RKO (cell line): ENCODE measurements at regions not wholly inside any gene's neighbourhood (a gene's known extent, or its start where the extent isn't known, plus 50 kb on each side); places are given as distances from the start of the nearest gene placed in this dataset.
"Not testable (repeated sequence)": the region's sequence is repeated elsewhere in the genome, so short reads cannot be mapped to it uniquely, and the experiment has no call there.

ENCODE experiments used
- DNase-seq: peaks from one replicate; pipeline ENCODE4 v3.0.0-alpha.2; 2016; ENCODE audit warnings: low spot score

- DNase-seq = no peak
Measured at GRCh38 chr2:107108556-107108955, 222.6 kb upstream of the ST6GAL2 start.

GRCh38 chr2:107111623-107112022 lies 225.7 kb upstream of the ST6GAL2 start:
- no peak for DNase-seq

GRCh38 chr2:107112561-107112960 lies 226.6 kb upstream of the ST6GAL2 start:
- no peak for DNase-seq

DNA sequence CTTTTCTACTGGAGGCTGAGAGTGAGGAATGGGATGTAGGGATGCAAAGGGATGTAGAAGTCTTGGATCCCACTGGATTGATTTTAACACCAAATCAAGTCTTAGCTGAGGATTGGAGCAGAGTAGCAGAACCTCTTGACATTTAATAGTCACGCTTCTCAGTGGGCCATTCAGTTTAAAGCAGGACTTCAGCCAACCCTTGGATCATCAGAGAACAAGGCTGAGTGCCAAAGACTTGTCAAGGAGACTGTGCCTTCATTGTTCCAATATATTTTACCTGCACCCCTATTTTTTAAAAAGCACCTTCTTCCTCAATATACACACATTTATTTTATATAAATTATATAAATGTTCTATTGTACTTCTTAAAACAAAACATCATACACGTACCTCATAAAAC lies 242.4 kb upstream of the ST6GAL2 start:
- DNase-seq = no peak

GRCh38 chr2:107132070-107132469 lies 246.1 kb upstream of the ST6GAL2 start:
- DNase-seq = no peak

GRCh38 chr2:107132746-107133145 lies 246.8 kb upstream of the ST6GAL2 start:
- no peak for DNase-seq

GRCh38 chr2:107133412-107133811 lies 247.4 kb upstream of the ST6GAL2 start:
- no peak for DNase-seq

GRCh38 chr2:107136733-107137132 lies 250.8 kb upstream of the ST6GAL2 start:
- DNase-seq = no peak

DNA sequence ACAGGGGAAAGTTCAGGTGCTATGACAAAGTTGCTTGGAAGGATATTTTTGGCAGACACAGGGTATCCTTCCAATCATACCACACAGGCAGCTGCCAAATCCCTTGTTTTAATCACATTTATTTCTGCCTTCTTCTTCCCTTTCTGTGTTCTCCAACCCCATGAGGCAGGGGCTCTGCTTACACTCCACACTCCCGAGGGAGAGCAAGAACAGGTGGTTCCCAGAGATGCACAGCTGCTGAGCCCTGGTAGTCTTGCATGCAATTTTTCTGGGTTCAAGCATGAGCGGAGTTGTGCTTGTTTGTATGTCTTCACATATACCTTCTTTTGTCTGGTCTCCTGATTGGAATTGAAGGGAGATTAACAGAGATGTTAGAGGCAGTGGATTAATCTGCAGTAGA lies 251.7 kb upstream of the ST6GAL2 start:
- no peak for DNase-seq

GRCh38 chr2:107146181-107146580 lies 260.2 kb upstream of the ST6GAL2 start:
- no peak for DNase-seq

DNA sequence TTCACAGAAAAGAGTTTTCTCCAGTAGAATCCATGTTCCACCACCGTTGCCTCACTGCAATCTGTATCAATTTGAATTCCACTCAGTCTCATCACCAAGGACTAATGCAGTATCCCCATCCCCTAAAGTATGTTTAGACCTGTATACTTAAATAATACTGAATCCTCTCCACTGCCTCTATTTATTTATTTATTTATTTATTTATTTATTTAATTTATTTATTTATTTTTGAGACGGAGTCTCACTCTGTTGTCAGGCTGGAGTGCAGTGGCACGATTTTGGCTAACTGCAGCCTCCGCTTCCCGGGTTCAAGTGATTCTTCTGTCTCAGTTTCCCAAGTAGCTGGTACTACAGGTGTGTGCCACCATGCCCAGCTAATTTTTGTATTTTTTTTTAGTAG lies 260.7 kb upstream of the ST6GAL2 start:
- not testable (repeated sequence) for DNase-seq

- DNase-seq = no peak
Measured at GRCh38 chr2:107148055-107148454, 262.1 kb upstream of the ST6GAL2 start.

- no peak for DNase-seq
Measured at GRCh38 chr2:107148496-107148895, 262.5 kb upstream of the ST6GAL2 start.

- DNase-seq = no peak
Measured at GRCh38 chr2:107160640-107161239, 274.8 kb upstream of the ST6GAL2 start.

GRCh38 chr2:107168141-107168540 lies 282.2 kb upstream of the ST6GAL2 start:
- no peak for DNase-seq

GRCh38 chr2:107174171-107174570 lies 288.2 kb upstream of the ST6GAL2 start:
- DNase-seq = no peak

DNA sequence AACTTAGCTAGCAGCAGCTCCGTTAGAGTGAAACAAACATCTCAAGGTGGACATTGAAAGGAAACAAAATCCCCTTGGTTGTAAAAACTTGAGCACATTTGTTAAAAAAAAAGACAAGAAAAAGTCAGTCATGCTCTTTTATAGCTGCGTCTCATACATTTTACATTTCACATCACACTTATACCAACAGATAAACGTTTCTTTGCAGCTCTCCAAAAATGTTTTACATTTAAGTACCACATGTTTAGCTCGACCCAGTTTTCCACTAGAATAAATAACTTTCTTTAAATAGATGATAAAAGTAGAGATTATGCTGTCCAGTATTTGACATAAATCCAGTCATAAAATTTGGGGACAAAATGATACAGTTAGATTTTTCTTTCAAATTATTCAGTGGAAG lies 297.0 kb upstream of the ST6GAL2 start:
- no peak for DNase-seq

DNA sequence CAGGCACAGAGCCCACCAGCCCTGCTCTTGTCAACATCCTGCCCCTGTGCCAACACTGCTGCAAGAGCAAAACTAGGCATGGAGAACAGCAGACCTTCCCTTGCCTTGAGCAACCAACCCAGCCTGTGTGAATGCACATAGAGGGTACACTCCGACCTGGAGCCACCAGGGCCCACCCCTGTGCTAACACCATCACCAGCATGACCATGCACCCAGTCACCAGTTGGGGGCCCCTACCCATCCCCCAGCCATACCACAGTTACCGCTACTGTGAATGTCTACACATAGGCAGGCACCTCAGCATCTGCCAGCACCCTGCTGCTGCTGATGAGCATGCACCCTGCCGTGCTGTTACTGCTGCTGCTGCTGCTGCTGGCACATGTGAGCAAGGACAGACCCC lies 301.9 kb upstream of the ST6GAL2 start:
- no peak for DNase-seq

DNA sequence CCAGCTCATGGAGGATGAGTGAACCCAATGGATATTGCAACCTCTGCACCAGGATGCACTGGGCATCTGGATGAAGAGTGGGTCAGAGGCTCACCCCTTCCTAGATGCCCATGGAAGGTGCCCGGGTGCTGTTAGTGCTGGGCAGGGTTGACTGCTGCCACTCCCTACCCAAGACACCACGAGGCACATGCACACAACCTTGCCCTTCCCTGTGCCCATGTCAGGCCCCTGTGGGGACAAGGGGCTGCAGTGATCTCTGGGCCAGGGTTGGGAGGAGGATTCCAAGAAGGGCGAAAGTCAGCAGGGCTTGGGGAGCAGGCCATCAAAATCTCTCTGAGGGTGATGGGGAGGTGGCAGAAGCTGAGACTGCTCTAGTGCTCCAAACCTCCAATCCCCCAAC lies 309.7 kb upstream of the ST6GAL2 start:
- no peak for DNase-seq

- no peak for DNase-seq
Measured at GRCh38 chr2:107197594-107198294, 311.8 kb upstream of the ST6GAL2 start.

DNA sequence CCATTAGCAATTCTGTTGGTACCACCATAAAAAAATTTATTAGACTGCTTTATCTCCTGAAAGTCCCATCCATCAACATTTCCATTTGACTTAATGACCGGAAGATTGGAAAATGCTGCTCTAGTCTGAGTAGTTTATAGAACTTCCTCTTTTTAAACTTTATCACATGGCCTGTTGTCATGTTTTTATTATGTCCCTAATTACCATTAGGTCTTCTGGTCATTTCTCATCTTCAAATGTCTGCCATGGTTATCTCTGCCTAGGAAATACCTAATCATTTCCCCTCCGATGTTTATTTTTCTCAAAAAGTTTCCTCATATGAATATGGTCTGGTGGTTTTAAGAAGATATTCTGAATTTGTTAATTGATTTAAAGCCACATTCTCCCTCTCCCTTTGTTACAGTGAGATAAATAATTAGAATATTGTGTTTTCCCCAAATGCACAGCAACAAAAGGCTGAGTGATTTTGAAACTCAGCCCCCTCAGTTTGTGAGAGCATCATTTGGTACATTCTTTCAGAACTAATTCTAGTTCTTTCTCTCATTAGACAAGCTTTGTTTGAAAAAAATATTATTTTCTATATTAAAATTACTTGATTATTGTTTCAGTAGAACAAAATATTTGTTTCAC lies 317.1 kb upstream of the ST6GAL2 start:
- DNase-seq = no peak

GRCh38 chr2:107215401-107216350 lies 329.7 kb upstream of the ST6GAL2 start:
- DNase-seq = no peak
